Thoracic aorta (tissue), 2 donors: ENCODE measurements at regions not wholly inside any gene's neighbourhood (a gene's known extent, or its start where the extent isn't known, plus 50 kb on each side); places are given as distances from the start of the nearest gene placed in this dataset.

Experiments used
- ATAC-seq: fragments of 150-250 bp; one replicate; pipeline ENCODE4 v1.8.0; 2017; ENCODE audit warnings: low read depth; ENCODE audit not compliant: insufficient number of reproducible peaks, low FRiP score
- DNase-seq: peaks from one replicate; pipeline ENCODE4 v3.0.0-alpha.2; 2020; ENCODE audit warnings: low spot score
- H3K27ac ChIP-seq, 2 donors: fragments of 200-600 bp; sonication (generic); 1 replicate in 1 of 2; 2 replicates in 1 of 2; pipeline ENCODE4 v1.5.1; 2016; ENCODE audit warnings: mild to moderate bottlenecking in 2 of 2, moderate library complexity in 2 of 2
- H3K27me3 ChIP-seq: fragments of 200-600 bp; sonication (generic); replicated peaks from 2 replicates; pipeline ENCODE4 v1.6.0; 2016; ENCODE audit warnings: mild to moderate bottlenecking; ENCODE audit not compliant: insufficient read depth
- H3K36me3 ChIP-seq: fragments of 200-600 bp; sonication (generic); one replicate; pipeline ENCODE4 v1.5.1; 2016
- H3K4me1 ChIP-seq, 2 donors: fragments of 200-600 bp; sonication (generic); 1 replicate in 1 of 2; 2 replicates in 1 of 2; pipeline versions ENCODE4 v1.5.1 to v1.6.0; 2016; ENCODE audit warnings: low read depth in 2 of 2, mild to moderate bottlenecking in 1 of 2; ENCODE audit not compliant: control insufficient read depth in 1 of 2
- H3K4me3 ChIP-seq: fragments of 200-600 bp; sonication (generic); 2 replicates; pipeline ENCODE4 v1.5.1; 2016; ENCODE audit warnings: mild to moderate bottlenecking
- H3K9me3 ChIP-seq: fragments of 200-600 bp; sonication (generic); 2 replicates; pipeline ENCODE4 v1.5.1; 2016
- CTCF ChIP-seq: fragments of 200-600 bp; sonication (generic); IDR thresholded peaks from one replicate; pipeline ENCODE4 v1.5.1; 2019; ENCODE audit warnings: antibody characterized with exemption

- ATAC-seq (no peak), DNase-seq (no peak)
- H3K27me3 ChIP-seq = no peaks in the 10 kb centered on the region
- no peak overlapping the region for H3K27ac ChIP-seq
- TF ChIP-seq CTCF = no peak
- H3K9me3 ChIP-seq = no peaks in the 10 kb centered on the region
- no peaks in the 10 kb centered on the region for H3K36me3 ChIP-seq
- no peak overlapping the region for H3K4me3 ChIP-seq
- H3K4me1 ChIP-seq = peaks cover 0 to 4% of the 10 kb centered on the region in 2 donors
These were observed 78.0 kb upstream of the GAREM1 start for GRCh38 chr18:32548688-32549087.

GRCh38 chr18:32545631-32546030 is 74.9 kb upstream of the GAREM1 start:
- Histone ChIP-seq H3K27me3 (no peaks in the 10 kb centered on the region), H3K9me3 (no peaks in the 10 kb centered on the region), H3K4me3 (no peak overlapping the region), H3K4me1 (no peaks in the 10 kb centered on the region), H3K36me3 (no peaks in the 10 kb centered on the region), H3K27ac (no peak overlapping the region)
- no peak for DNase-seq
- no peak for ATAC-seq
- TF ChIP-seq CTCF = no peak

GRCh38 chr18:32544088-32544487 is 73.4 kb upstream of the GAREM1 start:
- Histone ChIP-seq H3K9me3 (no peaks in the 10 kb centered on the region), H3K27ac (no peak overlapping the region), H3K27me3 (no peaks in the 10 kb centered on the region), H3K4me3 (no peak overlapping the region), H3K4me1 (no peaks in the 10 kb centered on the region), H3K36me3 (no peaks in the 10 kb centered on the region)
- TF ChIP-seq CTCF = no peak
- ATAC-seq = no peak
- no peak for DNase-seq

GRCh38 chr18:32542221-32542798 is 71.6 kb upstream of the GAREM1 start:
- H3K27me3 ChIP-seq = no peaks in the 10 kb centered on the region
- H3K36me3 ChIP-seq = no peaks in the 10 kb centered on the region
- H3K9me3 ChIP-seq = no peaks in the 10 kb centered on the region
- H3K4me3 ChIP-seq = no peak overlapping the region
- H3K27ac ChIP-seq = no peak overlapping the region
- TF ChIP-seq CTCF = no peak
- ATAC-seq (no peak), DNase-seq (no peak)
- no peaks in the 10 kb centered on the region for H3K4me1 ChIP-seq

GRCh38 chr18:32530947-32531651 is 60.4 kb upstream of the GAREM1 start:
- no peaks in the 10 kb centered on the region for H3K4me1 ChIP-seq
- H3K9me3 ChIP-seq = no peaks in the 10 kb centered on the region
- DNase-seq (no peak), ATAC-seq (no peak)
- no peaks in the 10 kb centered on the region for H3K27me3 ChIP-seq
- no peak for TF ChIP-seq CTCF
- no peaks in the 10 kb centered on the region for H3K36me3 ChIP-seq
- no peak overlapping the region for H3K27ac ChIP-seq
- no peak overlapping the region for H3K4me3 ChIP-seq
